ENCODE measurements at regions not wholly inside any gene's neighbourhood (a gene's known extent, or its start where the extent isn't known, plus 50 kb on each side); places are given as distances from the start of the nearest gene placed in this dataset.
"Not testable (repeated sequence)": the region's sequence is repeated elsewhere in the genome, so short reads cannot be mapped to it uniquely, and the experiment has no call there.

GRCh38 chr4:82274700-82275099 is 99.1 kb downstream of the HNRNPD start:
- H3K36me3 ChIP-seq (ENCODE audit: control insufficient read depth in 2 of 4, insufficient read depth in 4 of 4, low read length in 3 of 4); H3K27ac ChIP-seq (ENCODE audit: low read depth, low read length); H3K56ac ChIP-seq (replicated peaks; ENCODE audit: insufficient read length, low read depth, low read length); H2BK5ac ChIP-seq (ENCODE audit: low read depth, low read length); H4K20me1 ChIP-seq (replicated peaks in 1 of 2; ENCODE audit: control insufficient read depth in 1 of 2, insufficient read depth in 2 of 2, low read length in 2 of 2); H4K91ac ChIP-seq (replicated peaks; ENCODE audit: insufficient read length, low read length); H2AFZ ChIP-seq (ENCODE audit: low read length); H3K9me3 ChIP-seq (ENCODE audit: insufficient read depth in 2 of 2, low read depth in 1 of 2, low read length in 1 of 2); H2BK12ac ChIP-seq (ENCODE audit: low read depth, low read length); H2BK20ac ChIP-seq (ENCODE audit: low read length); H3K27me3 ChIP-seq (replicated peaks in 1 of 4; ENCODE audit: control insufficient read depth in 3 of 4, extremely low read depth in 1 of 4, insufficient read depth in 3 of 4, low read length in 3 of 4); H3K4me2 ChIP-seq (ENCODE audit: insufficient read depth in 1 of 2, low read depth in 2 of 2, low read length in 2 of 2); H3K79me1 ChIP-seq (ENCODE audit: low read depth, low read length); H2AK5ac ChIP-seq (ENCODE audit: low read depth, low read length); H2BK120ac ChIP-seq (replicated peaks; ENCODE audit: low read depth, low read length); DNase-seq (ENCODE audit: low read depth in 1 of 2, low spot score in 2 of 2); H3K4me3 ChIP-seq (ENCODE audit: extremely low read depth in 1 of 4, insufficient read depth in 2 of 4, low read depth in 3 of 4, low read length in 4 of 4); H2BK15ac ChIP-seq (ENCODE audit: low read length); H3K23me2 ChIP-seq (ENCODE audit: low read depth, low read length); H3K79me2 ChIP-seq (ENCODE audit: control insufficient read depth in 1 of 2, insufficient read depth in 2 of 2, low read length in 2 of 2); H3K9ac ChIP-seq (replicated peaks in 1 of 4; ENCODE audit: extremely low read depth in 1 of 4, low read depth in 3 of 4, low read length in 3 of 4); H3K4ac ChIP-seq (replicated peaks; ENCODE audit: insufficient read length, low read depth, low read length); H3K14ac ChIP-seq (ENCODE audit: insufficient read length); POLR2A ChIA-PET (ENCODE audit: partially characterized antibody); H3K4me1 ChIP-seq (replicated peaks in 1 of 4; ENCODE audit: control insufficient read depth in 3 of 4, insufficient read depth in 4 of 4, low read length in 3 of 4); H4K8ac ChIP-seq (ENCODE audit: extremely low read depth, insufficient read depth, low read length); H3K23ac ChIP-seq (ENCODE audit: insufficient read length); H3K18ac ChIP-seq (ENCODE audit: extremely low read depth, low read length); H4K5ac ChIP-seq (ENCODE audit: insufficient read length, low read depth, low read length); FAIRE-seq: not testable (repeated sequence)
- CTCF ChIA-PET (ENCODE audit: partially characterized antibody), result interaction anchor here (2.2 to 3.8 kb wide), 2 partner anchors 8 to 86 kb away, joined by 8 to 16 read pairs; no protein-coding TSS in a partner anchor
- WGBS, 2 experiments (ENCODE audit: extremely low coverage in 1 of 2, insufficient coverage in 1 of 2, insufficient read length in 1 of 2, insufficient replicate concordance in 2 of 2, low coverage in 1 of 2, low lambda C conversion rate in 2 of 2, missing lambda C conversion rate in 1 of 2), result 84% methylated on average over 7 of the region's 7 CpGs; no CpG with 5 or more reads in 1 of the 2 experiments

- H3K23ac ChIP-seq (ENCODE audit: insufficient read length); H4K8ac ChIP-seq (ENCODE audit: extremely low read depth, insufficient read depth, low read length); DNase-seq (ENCODE audit: low read depth in 1 of 2, low spot score in 2 of 2); H4K5ac ChIP-seq (ENCODE audit: insufficient read length, low read depth, low read length); H2BK120ac ChIP-seq (replicated peaks; ENCODE audit: low read depth, low read length); H2BK15ac ChIP-seq (ENCODE audit: low read length); H3K27me3 ChIP-seq (replicated peaks in 1 of 4; ENCODE audit: control insufficient read depth in 3 of 4, extremely low read depth in 1 of 4, insufficient read depth in 3 of 4, low read length in 3 of 4); H4K20me1 ChIP-seq (replicated peaks in 1 of 2; ENCODE audit: control insufficient read depth in 1 of 2, insufficient read depth in 2 of 2, low read length in 2 of 2); H3K79me1 ChIP-seq (ENCODE audit: low read depth, low read length); H3K18ac ChIP-seq (ENCODE audit: extremely low read depth, low read length); H2BK5ac ChIP-seq (ENCODE audit: low read depth, low read length); H2AFZ ChIP-seq (ENCODE audit: low read length); H2BK20ac ChIP-seq (ENCODE audit: low read length); H3K79me2 ChIP-seq (ENCODE audit: control insufficient read depth in 1 of 2, insufficient read depth in 2 of 2, low read length in 2 of 2); H3K27ac ChIP-seq (ENCODE audit: low read depth, low read length); H3K23me2 ChIP-seq (ENCODE audit: low read depth, low read length); POLR2A ChIA-PET (ENCODE audit: partially characterized antibody); H3K4me3 ChIP-seq (ENCODE audit: extremely low read depth in 1 of 4, insufficient read depth in 2 of 4, low read depth in 3 of 4, low read length in 4 of 4); H3K56ac ChIP-seq (replicated peaks; ENCODE audit: insufficient read length, low read depth, low read length); H3K9me3 ChIP-seq (ENCODE audit: insufficient read depth in 2 of 2, low read depth in 1 of 2, low read length in 1 of 2); H3K9ac ChIP-seq (replicated peaks in 1 of 4; ENCODE audit: extremely low read depth in 1 of 4, low read depth in 3 of 4, low read length in 3 of 4); H3K14ac ChIP-seq (ENCODE audit: insufficient read length); FAIRE-seq; H3K36me3 ChIP-seq (ENCODE audit: control insufficient read depth in 2 of 4, insufficient read depth in 4 of 4, low read length in 3 of 4); H2BK12ac ChIP-seq (ENCODE audit: low read depth, low read length); H3K4me1 ChIP-seq (replicated peaks in 1 of 4; ENCODE audit: control insufficient read depth in 3 of 4, insufficient read depth in 4 of 4, low read length in 3 of 4); H3K4me2 ChIP-seq (ENCODE audit: insufficient read depth in 1 of 2, low read depth in 2 of 2, low read length in 2 of 2); H4K91ac ChIP-seq (replicated peaks; ENCODE audit: insufficient read length, low read length); H2AK5ac ChIP-seq (ENCODE audit: low read depth, low read length); H3K4ac ChIP-seq (replicated peaks; ENCODE audit: insufficient read length, low read depth, low read length): not testable (repeated sequence)
- whole genome bisulfite sequencing, 2 experiments (ENCODE audit: extremely low coverage in 1 of 2, insufficient coverage in 1 of 2, insufficient read length in 1 of 2, insufficient replicate concordance in 2 of 2, low coverage in 1 of 2, low lambda C conversion rate in 2 of 2, missing lambda C conversion rate in 1 of 2), result 94% methylated on average over 4 of the region's 4 CpGs; no CpG with 5 or more reads in 1 of the 2 experiments
- CTCF ChIA-PET (ENCODE audit: partially characterized antibody), result interaction anchor here (1.4 to 3.8 kb wide), 2 partner anchors 10 to 88 kb away, joined by 5 to 16 read pairs; no protein-coding TSS in a partner anchor
These were observed 101.3 kb downstream of the HNRNPD start for GRCh38 chr4:82272523-82272922.

Measured in H1 (cell line).